HCT116 (cell line): ENCODE measurements at regions not wholly inside any gene's neighbourhood (a gene's known extent, or its start where the extent isn't known, plus 50 kb on each side); places are given as distances from the start of the nearest gene placed in this dataset.

ENCODE experiments used
- ATAC-seq: fragments of 200-7000 bp; cut with Tn5 transposase; 2 replicates; pipeline ENCODE4 v1.9.1; 2020; ENCODE audit warnings: mild to moderate bottlenecking, moderate library complexity
- BruUV-seq: library from RNA; stranded (reverse); fragments of 400-500 nt; replicated peaks from 2 replicates; lab custom pipeline; 2021; lab: Mats Ljungman, UMichigan
- CTCF ChIA-PET: fragments of 300-600 bp; sonication (Branson Sonifier 250); formaldehyde crosslinking; loops from one replicate; lab custom pipeline; 2021; ENCODE audit warnings: antibody characterized with exemption; lab: Charles Lee
- POLR2A ChIA-PET: fragments of 300-600, 350-600 bp; sonication (Branson Sonifier 250); formaldehyde crosslinking; loops from one replicate; lab custom pipeline; 2021; ENCODE audit warnings: antibody characterized with exemption; lab: Charles Lee
- RAD21 ChIA-PET, 2 experiments: fragments of 300-600 bp; sonication (Branson Sonifier 250); formaldehyde crosslinking; loops; one replicate each; lab custom pipeline; 2023; ENCODE audit warnings: low total read pairs in 2 of 2; ENCODE audit not compliant: uncharacterized antibody in 2 of 2, unreplicated experiment in 2 of 2, low non-redundant PET in 1 of 2; lab: Charles Lee
- DNase-seq: peaks from one replicate; pipeline ENCODE4 v3.0.0-alpha.2; 2010; ENCODE audit warnings: low read depth, low spot score
- H2AFZ ChIP-seq: fragments of 200-600 bp; shearing (Covaris generic), sonication (generic); 2 replicates; pipeline ENCODE4 v1.6.1; 2017; ENCODE audit warnings: low read depth, mixed run types, mixed read lengths, antibody characterized with exemption, low read length; ENCODE audit not compliant: poor library complexity, severe bottlenecking
- H3K27ac ChIP-seq: 2 replicates; pipeline ENCODE4 v1.5.1; 2012; ENCODE audit warnings: low read depth, low read length
- H3K27me3 ChIP-seq: fragments of 200-600 bp; sonication (generic); 2 replicates; pipeline ENCODE4 v1.6.1; 2016; ENCODE audit warnings: mixed run types, low read length, mixed read lengths; ENCODE audit not compliant: insufficient read depth
- H3K36me3 ChIP-seq, 2 experiments: fragments of 200-500 bp in 1 of 2; fragments of 200-600 bp in 1 of 2; sonication (Bioruptor generic) in 1 of 2; sonication (generic) in 1 of 2; 2 replicates each; pipeline versions ENCODE4 v1.5.1 to v1.6.1; 2014 to 2016; ENCODE audit warnings: low read length in 2 of 2, inconsistent platforms in 1 of 2, mixed read lengths in 1 of 2, mixed run types in 1 of 2; ENCODE audit not compliant: insufficient read depth in 2 of 2, control insufficient read depth in 1 of 2
- H3K4me1 ChIP-seq, 2 experiments: fragments of 200-600 bp in 1 of 2; sonication (generic) in 1 of 2; 2 replicates each; pipeline versions ENCODE4 v1.5.1 to v1.6.1; 2012 to 2017; ENCODE audit warnings: low read length in 2 of 2, inconsistent platforms in 1 of 2, mild to moderate bottlenecking in 1 of 2, mixed read lengths in 1 of 2, mixed run types in 1 of 2, moderate library complexity in 1 of 2; ENCODE audit not compliant: insufficient read depth in 2 of 2, control insufficient read depth in 1 of 2
- H3K4me2 ChIP-seq: fragments of 200-600 bp; sonication (generic); 2 replicates; pipeline ENCODE4 v1.6.1; 2017; ENCODE audit warnings: mixed run types, low read length, mixed read lengths
- H3K4me3 ChIP-seq, 2 experiments: fragments of 200-600 bp in 1 of 2; sonication (generic) in 1 of 2; replicated peaks in 1 of 2; 2 replicates each; pipeline ENCODE4 v1.5.1; 2011 to 2016; ENCODE audit warnings: low read length in 2 of 2, control low read depth in 1 of 2, low read depth in 1 of 2, mild to moderate bottlenecking in 1 of 2, mixed read lengths in 1 of 2, mixed run types in 1 of 2
- H3K79me2 ChIP-seq: fragments of 200-600 bp; sonication (generic); 2 replicates; pipeline ENCODE4 v1.6.1; 2017; ENCODE audit warnings: mild to moderate bottlenecking, mixed run types, low read length, moderate library complexity, mixed read lengths; ENCODE audit not compliant: insufficient read depth
- H3K9ac ChIP-seq: fragments of 200-600 bp; sonication (generic); 2 replicates; pipeline ENCODE4 v1.6.1; 2016; ENCODE audit warnings: low read length, mixed read lengths
- H3K9me2 ChIP-seq: fragments of 200-600 bp; sonication (generic), shearing (Covaris generic); 2 replicates; pipeline ENCODE4 v1.6.1; 2017; ENCODE audit warnings: mixed run types, mild to moderate bottlenecking, moderate library complexity; ENCODE audit not compliant: insufficient read depth
- H3K9me3 ChIP-seq, 2 experiments: fragments of 200-500 bp in 1 of 2; fragments of 200-600 bp in 1 of 2; sonication (Bioruptor generic) in 1 of 2; sonication (generic) in 1 of 2; 2 replicates each; pipeline ENCODE4 v1.6.1; 2014 to 2017; ENCODE audit warnings: low read length in 2 of 2, mixed read lengths in 2 of 2, inconsistent platforms in 1 of 2, low read depth in 1 of 2, mild to moderate bottlenecking in 1 of 2, mixed run types in 1 of 2, moderate library complexity in 1 of 2; ENCODE audit not compliant: control insufficient read depth in 1 of 2, insufficient read depth in 1 of 2
- H4K20me1 ChIP-seq: fragments of 200-600 bp; sonication (generic), shearing (Covaris generic); 2 replicates; pipeline ENCODE4 v1.6.1; 2017; ENCODE audit warnings: mixed run types, mild to moderate bottlenecking, moderate library complexity; ENCODE audit not compliant: insufficient read depth
- CEBPB ChIP-seq: IDR thresholded peaks from 2 replicates; pipeline ENCODE4 v1.6.1; 2012; ENCODE audit warnings: low read depth
- EGR1 ChIP-seq: IDR thresholded peaks from 2 replicates; pipeline ENCODE4 v1.6.1; 2012; ENCODE audit warnings: low read depth
- ELF1 ChIP-seq: IDR thresholded peaks from 2 replicates; pipeline ENCODE4 v1.6.1; 2012; ENCODE audit warnings: low read depth, borderline replicate concordance
- EZH2 ChIP-seq: fragments of 200-600 bp; sonication (generic); IDR thresholded peaks from 2 replicates; pipeline ENCODE4 v1.6.1; 2017; ENCODE audit warnings: antibody characterized with exemption, mixed run types
- JUND ChIP-seq: IDR thresholded peaks from 2 replicates; pipeline ENCODE4 v1.6.1; 2012
- POLR2A ChIP-seq: IDR thresholded peaks from 2 replicates; pipeline ENCODE4 v1.7.0; 2011; ENCODE audit warnings: borderline replicate concordance; ENCODE audit not compliant: insufficient read depth, insufficient read length; ENCODE audit errors: extremely low read depth
- SIN3A ChIP-seq: IDR thresholded peaks from 2 replicates; pipeline ENCODE4 v1.6.1; 2012; ENCODE audit warnings: low read depth
- SP1 ChIP-seq: IDR thresholded peaks from 2 replicates; pipeline ENCODE4 v1.6.1; 2012; ENCODE audit warnings: low read depth
- SRF ChIP-seq: IDR thresholded peaks from 2 replicates; pipeline ENCODE4 v1.6.1; 2012; ENCODE audit warnings: low read depth
- ZNF274 ChIP-seq: fragments of 200-500 bp; sonication (Bioruptor generic); IDR thresholded peaks from 2 replicates; pipeline ENCODE4 v1.6.1; 2014; ENCODE audit warnings: mild to moderate bottlenecking, low read depth, low read length, inconsistent platforms
- intact Hi-C: fragments of 100-400 bp; cut with micrococcal nuclease; formaldehyde crosslinking; loops from 2 replicates; pipeline ENCODE4 v1.10.0; 2022
- TF ChIP-seq, protein P1 (sequence below): IDR thresholded peaks from 2 replicates; pipeline ENCODE4 v1.6.1; 2011; ENCODE audit warnings: mild to moderate bottlenecking, low read length, moderate library complexity; ENCODE audit not compliant: insufficient replicate concordance; ENCODE audit errors: extremely low read depth
- TF ChIP-seq, protein P2 (sequence below): IDR thresholded peaks from 2 replicates; pipeline ENCODE4 v1.6.1; 2012
- TF ChIP-seq, protein P3 (sequence below): IDR thresholded peaks from 2 replicates; pipeline ENCODE4 v1.6.1; 2012

DNA sequence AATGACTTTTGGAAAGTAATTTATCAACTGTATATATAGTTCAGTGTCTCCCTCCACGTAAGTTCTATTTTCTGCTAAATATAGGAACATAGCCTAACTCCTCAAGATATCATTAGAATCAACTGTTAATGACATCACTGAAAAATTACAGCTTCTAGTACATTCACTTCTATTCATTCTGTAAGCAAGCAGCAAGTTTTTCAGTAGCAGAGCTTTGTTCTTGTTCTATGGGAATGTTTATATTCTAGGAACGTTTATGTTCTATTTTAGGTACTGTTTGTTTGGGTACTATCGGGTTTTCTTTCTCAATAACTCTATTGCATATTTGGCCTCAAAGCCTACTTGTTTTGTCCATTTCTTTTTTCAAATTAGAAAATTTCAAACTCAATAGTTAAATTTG, 525.6 kb downstream of the EPHA7 start (continued):
- TF ChIP-seq, protein P1, sequence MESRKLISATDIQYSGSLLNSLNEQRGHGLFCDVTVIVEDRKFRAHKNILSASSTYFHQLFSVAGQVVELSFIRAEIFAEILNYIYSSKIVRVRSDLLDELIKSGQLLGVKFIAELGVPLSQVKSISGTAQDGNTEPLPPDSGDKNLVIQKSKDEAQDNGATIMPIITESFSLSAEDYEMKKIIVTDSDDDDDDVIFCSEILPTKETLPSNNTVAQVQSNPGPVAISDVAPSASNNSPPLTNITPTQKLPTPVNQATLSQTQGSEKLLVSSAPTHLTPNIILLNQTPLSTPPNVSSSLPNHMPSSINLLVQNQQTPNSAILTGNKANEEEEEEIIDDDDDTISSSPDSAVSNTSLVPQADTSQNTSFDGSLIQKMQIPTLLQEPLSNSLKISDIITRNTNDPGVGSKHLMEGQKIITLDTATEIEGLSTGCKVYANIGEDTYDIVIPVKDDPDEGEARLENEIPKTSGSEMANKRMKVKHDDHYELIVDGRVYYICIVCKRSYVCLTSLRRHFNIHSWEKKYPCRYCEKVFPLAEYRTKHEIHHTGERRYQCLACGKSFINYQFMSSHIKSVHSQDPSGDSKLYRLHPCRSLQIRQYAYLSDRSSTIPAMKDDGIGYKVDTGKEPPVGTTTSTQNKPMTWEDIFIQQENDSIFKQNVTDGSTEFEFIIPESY, result no peak
- TF ChIP-seq ELF1 (no peak), CEBPB (no peak), SRF (no peak), EZH2 (no peak), EGR1 (no peak)
- TF ChIP-seq, all 23 proteins: peak for 0

DNA sequence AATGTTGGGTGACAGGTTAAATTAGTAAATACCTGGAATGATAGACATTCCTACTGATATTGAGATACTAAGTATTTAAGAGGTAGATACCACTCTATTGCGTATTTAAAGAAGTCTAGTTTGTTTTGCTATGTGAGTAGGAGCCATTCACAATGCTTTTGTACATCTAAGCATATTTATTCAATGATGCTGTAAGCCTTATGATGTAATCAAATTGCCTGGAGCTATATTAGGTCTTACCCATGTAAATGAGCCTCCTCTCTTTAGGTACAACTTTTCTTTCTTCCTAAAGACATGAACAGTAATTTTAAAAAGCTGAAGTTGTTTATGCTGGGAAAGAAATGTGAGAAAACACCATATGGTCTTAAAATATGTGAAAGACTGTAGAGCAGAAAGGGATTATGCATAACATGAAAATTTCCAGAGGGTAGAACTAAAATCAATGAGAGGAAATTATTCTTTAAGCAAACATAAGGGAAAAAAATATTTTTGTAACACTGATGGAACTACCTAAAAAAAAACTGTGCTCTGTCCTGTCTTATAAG, 526.7 kb downstream of the EPHA7 start:
- DNase-seq, result no peak
- Histone ChIP-seq H2AFZ (no peak overlapping the region), H3K27ac (no peak overlapping the region), H3K9me2 (no peaks in the 10 kb centered on the region), H3K9me3 (peaks cover 19 to 28% of the 10 kb centered on the region in 2 experiments), H3K9ac (no peak overlapping the region), H3K79me2 (no peaks in the 10 kb centered on the region), H3K4me3 (no peak overlapping the region), H3K4me2 (no peak overlapping the region), H3K27me3 (no peaks in the 10 kb centered on the region), H3K36me3 (no peaks in the 10 kb centered on the region), H4K20me1 (no peaks in the 10 kb centered on the region), H3K4me1 (no peaks in the 10 kb centered on the region)
- intact Hi-C loops, result no loop called here
- ChIA-PET CTCF (no interaction called here), POLR2A (no interaction called here), RAD21 (no interaction called here)
- no peak for TF ChIP-seq ZNF274
- no peak for TF ChIP-seq SRF
- TF ChIP-seq ELF1, result no peak
- TF ChIP-seq CEBPB, result no peak
- no peak for TF ChIP-seq SP1
- TF ChIP-seq, protein P2, sequence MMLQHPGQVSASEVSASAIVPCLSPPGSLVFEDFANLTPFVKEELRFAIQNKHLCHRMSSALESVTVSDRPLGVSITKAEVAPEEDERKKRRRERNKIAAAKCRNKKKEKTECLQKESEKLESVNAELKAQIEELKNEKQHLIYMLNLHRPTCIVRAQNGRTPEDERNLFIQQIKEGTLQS, result no peak
- no peak for TF ChIP-seq JUND
- TF ChIP-seq EGR1, result no peak
- TF ChIP-seq, protein P1, result no peak
- TF ChIP-seq, protein P3, sequence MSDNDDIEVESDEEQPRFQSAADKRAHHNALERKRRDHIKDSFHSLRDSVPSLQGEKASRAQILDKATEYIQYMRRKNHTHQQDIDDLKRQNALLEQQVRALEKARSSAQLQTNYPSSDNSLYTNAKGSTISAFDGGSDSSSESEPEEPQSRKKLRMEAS, result no peak
- no peak for TF ChIP-seq POLR2A
- TF ChIP-seq SIN3A, result no peak
- no peak for ATAC-seq
- no TSS peak for BruUV-seq
